Ovary (tissue), 3 donors: ENCODE measurements at regions not wholly inside any gene's neighbourhood (a gene's known extent, or its start where the extent isn't known, plus 50 kb on each side); places are given as distances from the start of the nearest gene placed in this dataset.

ENCODE experiments used
- CTCF ChIP-seq, 3 donors: fragments of 450-650 bp in 2 of 3; fragments of 200-600 bp in 1 of 3; IDR thresholded peaks; one replicate each; pipeline versions ENCODE4 v1.5.1 to v1.8.0; 2016 to 2022; ENCODE audit warnings: antibody characterized with exemption in 3 of 3, mild to moderate bottlenecking in 1 of 3
- POLR2A ChIP-seq: fragments of 450-650 bp; IDR thresholded peaks from one replicate; pipeline ENCODE4 v1.6.1; 2017; ENCODE audit warnings: antibody characterized with exemption, mild to moderate bottlenecking, moderate library complexity
- donor health status: DM: no; HTN: no; CAD: no.

GRCh38 chr7:83306502-83306901, 143.8 kb upstream of the PCLO start:
- TF ChIP-seq POLR2A = no peak
- no peak for TF ChIP-seq CTCF (IDR thresholded peaks at IDR 0.05)
